Stimulated activated memory B cell treated with anti-CD40 and anti-IgM and Interleukin-4, amounts not matched to agents 10 μg/mL and 1 μg/mL and 100 μg/mL, for 72 hours (primary cell): ENCODE measurements at regions not wholly inside any gene's neighbourhood (a gene's known extent, or its start where the extent isn't known, plus 50 kb on each side); places are given as distances from the start of the nearest gene placed in this dataset.

Source experiments
- ATAC-seq: fragments of 150-1000 bp; cut with Tn5 transposase; 2 replicates; pipeline ENCODE4 v1.10.0; 2021
- H3K27ac Mint-ChIP-seq: one replicate; pipeline ENCODE4 v1.8.0; 2022; ENCODE audit warnings: mild to moderate bottlenecking, mixed read lengths
- H3K27me3 Mint-ChIP-seq: one replicate; pipeline ENCODE4 v1.8.0; 2022; ENCODE audit warnings: mixed read lengths
- H3K36me3 Mint-ChIP-seq: one replicate; pipeline ENCODE4 v1.8.0; 2022; ENCODE audit warnings: mixed read lengths
- H3K4me1 Mint-ChIP-seq: one replicate; pipeline ENCODE4 v1.8.0; 2022; ENCODE audit warnings: mixed read lengths
- H3K4me3 Mint-ChIP-seq: one replicate; pipeline ENCODE4 v1.8.0; 2022; ENCODE audit warnings: mild to moderate bottlenecking, moderate library complexity, mixed read lengths
- H3K9me3 Mint-ChIP-seq: one replicate; pipeline ENCODE4 v1.8.0; 2022; ENCODE audit warnings: mixed read lengths

GRCh38 chr13:80245162-80245733, 95.7 kb downstream of the SPRY2 start:
- Mint-ChIP-seq H3K27me3 (no peaks in the 10 kb centered on the region), H3K36me3 (no peaks in the 10 kb centered on the region), H3K27ac (no peak overlapping the region), H3K4me3 (no peak overlapping the region), H3K4me1 (no peaks in the 10 kb centered on the region), H3K9me3 (no peaks in the 10 kb centered on the region)
- ATAC-seq: no peak

GRCh38 chr13:80244574-80244973, 96.4 kb downstream of the SPRY2 start:
- Mint-ChIP-seq H3K27ac (no peak overlapping the region), H3K4me3 (no peak overlapping the region), H3K27me3 (no peaks in the 10 kb centered on the region), H3K9me3 (no peaks in the 10 kb centered on the region), H3K36me3 (no peaks in the 10 kb centered on the region), H3K4me1 (no peaks in the 10 kb centered on the region)
- no peak for ATAC-seq

- Mint-ChIP-seq H3K27me3 (peaks cover 13% of the 10 kb centered on the region), H3K27ac (no peak overlapping the region), H3K36me3 (no peaks in the 10 kb centered on the region), H3K4me1 (no peaks in the 10 kb centered on the region), H3K9me3 (no peaks in the 10 kb centered on the region), H3K4me3 (no peak overlapping the region)
- ATAC-seq: no peak
These were observed 98.0 kb downstream of the SPRY2 start for GRCh38 chr13:80242728-80243427.

GRCh38 chr13:80239571-80240255, 101.2 kb downstream of the SPRY2 start:
- no peak for ATAC-seq
- no peak overlapping the region for H3K27ac Mint-ChIP-seq
- no peaks in the 10 kb centered on the region for H3K9me3 Mint-ChIP-seq
- peaks cover 13% of the 10 kb centered on the region for H3K27me3 Mint-ChIP-seq
- H3K4me3 Mint-ChIP-seq: no peak overlapping the region
- H3K36me3 Mint-ChIP-seq: no peaks in the 10 kb centered on the region
- no peaks in the 10 kb centered on the region for H3K4me1 Mint-ChIP-seq

- Mint-ChIP-seq H3K4me1 (no peaks in the 10 kb centered on the region), H3K36me3 (no peaks in the 10 kb centered on the region), H3K9me3 (no peaks in the 10 kb centered on the region), H3K27me3 (peaks cover 13% of the 10 kb centered on the region), H3K27ac (no peak overlapping the region), H3K4me3 (no peak overlapping the region)
- no peak for ATAC-seq
These were observed 101.8 kb downstream of the SPRY2 start for GRCh38 chr13:80239116-80239515.

GRCh38 chr13:80237646-80238045, 103.3 kb downstream of the SPRY2 start:
- no peaks in the 10 kb centered on the region for H3K4me1 Mint-ChIP-seq
- H3K27ac Mint-ChIP-seq: no peak overlapping the region
- no peak for ATAC-seq
- no peak overlapping the region for H3K4me3 Mint-ChIP-seq
- no peaks in the 10 kb centered on the region for H3K36me3 Mint-ChIP-seq
- no peaks in the 10 kb centered on the region for H3K9me3 Mint-ChIP-seq
- H3K27me3 Mint-ChIP-seq: peaks cover 13% of the 10 kb centered on the region

DNA sequence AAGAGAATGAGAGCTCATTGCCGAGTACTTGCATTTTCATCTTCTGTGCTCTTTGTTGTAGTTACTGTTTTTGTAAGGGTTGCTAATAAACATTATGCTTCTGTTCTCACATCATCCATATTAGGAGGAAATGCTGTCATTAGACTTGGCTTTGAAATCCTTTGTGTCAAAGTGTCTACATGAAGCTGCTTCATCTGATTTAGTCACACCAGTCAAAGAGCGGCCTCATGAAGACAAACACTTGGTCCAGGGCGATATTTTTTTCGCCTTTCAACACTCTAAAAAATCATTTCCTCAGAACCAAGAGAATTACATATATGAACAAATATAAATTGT, 105.0 kb downstream of the SPRY2 start:
- no peak for ATAC-seq
- Mint-ChIP-seq H3K4me3 (no peak overlapping the region), H3K9me3 (peaks cover 3% of the 10 kb centered on the region), H3K27me3 (peaks cover 13% of the 10 kb centered on the region), H3K4me1 (no peaks in the 10 kb centered on the region), H3K27ac (no peak overlapping the region), H3K36me3 (no peaks in the 10 kb centered on the region)

DNA sequence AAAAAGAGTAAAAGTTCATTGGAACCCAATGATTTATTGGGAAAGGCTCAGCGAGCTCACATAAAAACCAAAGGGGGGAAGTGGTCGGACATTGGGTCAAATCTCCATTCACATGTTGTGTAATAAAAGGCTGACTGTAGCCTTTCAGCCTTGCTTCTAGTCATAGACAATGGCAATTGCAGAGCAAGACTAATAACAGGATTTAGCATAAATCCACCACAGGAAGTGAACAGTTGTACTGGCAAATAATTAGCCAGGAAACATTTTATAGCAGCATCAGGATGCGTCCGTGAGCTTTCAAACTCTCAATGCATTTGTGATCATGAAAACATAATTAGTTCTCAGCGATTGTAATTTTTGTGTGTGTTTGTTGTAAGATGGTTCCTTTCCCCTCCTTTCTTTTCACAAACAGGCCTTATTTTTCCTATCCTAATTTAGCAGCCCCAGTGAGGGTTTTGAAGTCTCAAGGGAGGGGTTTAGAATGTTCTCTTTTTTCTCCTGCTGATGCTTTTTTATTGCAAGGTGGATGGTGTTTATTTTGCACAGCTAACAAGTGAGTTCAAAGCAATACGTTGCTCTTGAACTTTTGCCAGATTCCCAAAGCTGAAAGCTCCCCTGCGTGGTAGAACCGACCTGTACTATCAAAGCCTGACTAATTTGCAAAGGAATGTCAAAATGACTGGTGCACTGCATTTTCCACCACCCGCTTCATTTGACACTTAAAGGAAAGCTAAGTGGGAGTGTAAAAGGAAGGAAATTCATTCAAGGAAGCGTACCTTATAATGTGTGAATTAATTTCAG, 105.6 kb downstream of the SPRY2 start:
- no peak for ATAC-seq

GRCh38 chr13:80227645-80228044, 113.3 kb downstream of the SPRY2 start:
- ATAC-seq: no peak
- no peaks in the 10 kb centered on the region for H3K36me3 Mint-ChIP-seq
- no peaks in the 10 kb centered on the region for H3K27me3 Mint-ChIP-seq
- no peak overlapping the region for H3K4me3 Mint-ChIP-seq
- no peak overlapping the region for H3K27ac Mint-ChIP-seq
- H3K9me3 Mint-ChIP-seq: peaks cover 7% of the 10 kb centered on the region
- H3K4me1 Mint-ChIP-seq: no peaks in the 10 kb centered on the region

More for the DNA sequence above, 105.6 kb downstream of the SPRY2 start:
- Mint-ChIP-seq H3K9me3 (peaks cover 3% of the 10 kb centered on the region), H3K27me3 (peaks cover 13% of the 10 kb centered on the region), H3K4me3 (no peak overlapping the region), H3K36me3 (no peaks in the 10 kb centered on the region), H3K4me1 (no peaks in the 10 kb centered on the region), H3K27ac (no peak overlapping the region)

- Mint-ChIP-seq H3K27me3 (no peaks in the 10 kb centered on the region), H3K4me1 (no peaks in the 10 kb centered on the region), H3K27ac (no peak overlapping the region), H3K36me3 (no peaks in the 10 kb centered on the region), H3K9me3 (peaks cover 3% of the 10 kb centered on the region), H3K4me3 (no peak overlapping the region)
- no peak for ATAC-seq
These were observed 114.3 kb downstream of the SPRY2 start for GRCh38 chr13:80226645-80227044.

- no peaks in the 10 kb centered on the region for H3K4me1 Mint-ChIP-seq
- H3K36me3 Mint-ChIP-seq: no peaks in the 10 kb centered on the region
- peaks cover 3% of the 10 kb centered on the region for H3K9me3 Mint-ChIP-seq
- ATAC-seq: no peak
- no peak overlapping the region for H3K4me3 Mint-ChIP-seq
- H3K27me3 Mint-ChIP-seq: no peaks in the 10 kb centered on the region
- no peak overlapping the region for H3K27ac Mint-ChIP-seq
These were observed 116.5 kb downstream of the SPRY2 start for GRCh38 chr13:80224468-80224867.

GRCh38 chr13:80217614-80218456, 123.1 kb downstream of the SPRY2 start:
- Mint-ChIP-seq H3K36me3 (no peaks in the 10 kb centered on the region), H3K4me3 (no peak overlapping the region), H3K27me3 (no peaks in the 10 kb centered on the region), H3K27ac (no peak overlapping the region), H3K4me1 (no peaks in the 10 kb centered on the region), H3K9me3 (peaks cover under 1% of the 10 kb centered on the region)
- no peak for ATAC-seq

GRCh38 chr13:80215368-80215767, 125.6 kb downstream of the SPRY2 start:
- Mint-ChIP-seq H3K9me3 (no peaks in the 10 kb centered on the region), H3K27me3 (no peaks in the 10 kb centered on the region), H3K4me3 (no peak overlapping the region), H3K4me1 (no peaks in the 10 kb centered on the region), H3K36me3 (no peaks in the 10 kb centered on the region), H3K27ac (no peak overlapping the region)
- ATAC-seq: no peak

- Mint-ChIP-seq H3K4me3 (no peak overlapping the region), H3K4me1 (no peaks in the 10 kb centered on the region), H3K27me3 (no peaks in the 10 kb centered on the region), H3K9me3 (no peaks in the 10 kb centered on the region), H3K36me3 (no peaks in the 10 kb centered on the region), H3K27ac (no peak overlapping the region)
- ATAC-seq: no peak
These were observed 126.4 kb downstream of the SPRY2 start for GRCh38 chr13:80214521-80214991.

- Mint-ChIP-seq H3K9me3 (no peaks in the 10 kb centered on the region), H3K27me3 (no peaks in the 10 kb centered on the region), H3K36me3 (no peaks in the 10 kb centered on the region), H3K4me3 (no peak overlapping the region), H3K4me1 (no peaks in the 10 kb centered on the region), H3K27ac (no peak overlapping the region)
- no peak for ATAC-seq
These were observed 126.9 kb downstream of the SPRY2 start for GRCh38 chr13:80214050-80214449.
